Fibroblast of lung (primary cell): ENCODE measurements at regions not wholly inside any gene's neighbourhood (a gene's known extent, or its start where the extent isn't known, plus 50 kb on each side); places are given as distances from the start of the nearest gene placed in this dataset.

Experiments
- DNase-seq, 2 donors: peaks; one replicate each; pipeline versions ENCODE4 v3.0.0 to v3.0.0-alpha.2; 2010; ENCODE audit warnings: low read depth in 2 of 2
- H2AFZ ChIP-seq: 2 replicates; pipeline ENCODE4 v1.5.1; 2012; ENCODE audit warnings: low read length, control low read depth, inconsistent platforms
- H3K27ac ChIP-seq: 2 replicates; pipeline ENCODE4 v1.5.1; 2011; ENCODE audit warnings: low read length, control low read depth; ENCODE audit not compliant: insufficient read depth
- H3K27me3 ChIP-seq: 2 replicates; pipeline ENCODE4 v1.5.1; 2011; ENCODE audit warnings: mild to moderate bottlenecking, low read length; ENCODE audit not compliant: control insufficient read depth, insufficient read depth
- H3K36me3 ChIP-seq: 2 replicates; pipeline ENCODE4 v1.5.1; 2011; ENCODE audit warnings: low read length; ENCODE audit not compliant: control insufficient read depth, insufficient read depth
- H3K4me1 ChIP-seq: 2 replicates; pipeline ENCODE4 v1.5.1; 2011; ENCODE audit warnings: low read length; ENCODE audit not compliant: control insufficient read depth, insufficient read depth; ENCODE audit errors: extremely low read depth
- H3K4me2 ChIP-seq: 2 replicates; pipeline ENCODE4 v1.5.1; 2011; ENCODE audit warnings: low read length, control low read depth; ENCODE audit not compliant: insufficient read depth; ENCODE audit errors: extremely low read depth
- H3K4me3 ChIP-seq, 4 experiments: fragments of 200-600 bp in 1 of 4; sonication (generic) in 1 of 4; replicated peaks in 1 of 4; 2 replicates each; pipeline ENCODE4 v1.5.1; 2011 to 2016; ENCODE audit warnings: low read length in 4 of 4, low read depth in 3 of 4, mild to moderate bottlenecking in 3 of 4, control low read depth in 2 of 4, inconsistent platforms in 1 of 4, mixed read lengths in 1 of 4; ENCODE audit not compliant: insufficient read depth in 1 of 4; ENCODE audit errors: control extremely low read depth in 1 of 4
- H3K79me2 ChIP-seq: 2 replicates; pipeline ENCODE4 v1.5.1; 2012; ENCODE audit warnings: mild to moderate bottlenecking, low read length, inconsistent platforms; ENCODE audit not compliant: control insufficient read depth, insufficient read depth
- H3K9ac ChIP-seq: 2 replicates; pipeline ENCODE4 v1.5.1; 2011; ENCODE audit warnings: mild to moderate bottlenecking, low read length, control low read depth; ENCODE audit not compliant: insufficient read depth
- H3K9me3 ChIP-seq: 2 replicates; pipeline ENCODE4 v1.5.1; 2012; ENCODE audit warnings: low read depth, low read length; ENCODE audit not compliant: control insufficient read depth, insufficient read depth
- H4K20me1 ChIP-seq: 2 replicates; pipeline ENCODE4 v1.5.1; 2011; ENCODE audit warnings: low read length; ENCODE audit not compliant: control insufficient read depth, insufficient read depth; ENCODE audit errors: extremely low read depth
- EZH2 ChIP-seq: IDR thresholded peaks from 2 replicates; pipeline ENCODE4 v1.5.1; 2012; ENCODE audit warnings: low read length, control low read depth, mild to moderate bottlenecking; ENCODE audit errors: missing control alignments
- TF ChIP-seq, protein P1 (sequence below), 2 donors: IDR thresholded peaks in 1 of 2; conservative IDR thresholded peaks in 1 of 2; 1 replicate in 1 of 2; 2 replicates in 1 of 2; pipeline ENCODE4 v1.5.1; 2011 to 2012; ENCODE audit warnings: low read length in 2 of 2, control low read depth in 1 of 2, inconsistent platforms in 1 of 2, low read depth in 1 of 2, mild to moderate bottlenecking in 1 of 2

DNA sequence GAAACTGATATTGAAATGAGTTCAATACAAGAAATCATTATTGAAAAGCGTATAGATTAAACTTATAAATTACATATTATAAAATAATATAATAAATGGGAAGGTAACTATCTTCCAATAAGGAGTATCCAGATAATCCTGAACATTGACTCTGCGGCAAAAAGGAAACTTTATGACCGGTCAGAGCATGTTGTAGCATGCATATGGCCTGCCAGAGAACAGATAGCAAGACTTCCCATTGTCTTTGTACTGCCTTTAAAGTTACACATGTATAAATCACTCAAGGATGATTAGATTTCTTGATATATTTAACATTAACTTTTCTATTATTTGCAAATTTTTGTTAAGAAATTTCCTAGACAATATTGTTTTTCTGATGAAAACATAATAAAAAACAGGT is 56.2 kb upstream of the ETV1 start:
- H3K36me3 ChIP-seq, result no peaks in the 10 kb centered on the region
- H3K4me2 ChIP-seq, result no peak overlapping the region
- H3K9ac ChIP-seq, result no peak overlapping the region
- no peaks in the 10 kb centered on the region for H3K4me1 ChIP-seq
- H3K27ac ChIP-seq, result no peak overlapping the region
- H3K4me3 ChIP-seq, result no peak overlapping the region
- no peak overlapping the region for H2AFZ ChIP-seq
- H3K27me3 ChIP-seq, result no peaks in the 10 kb centered on the region
- TF ChIP-seq, protein P1, sequence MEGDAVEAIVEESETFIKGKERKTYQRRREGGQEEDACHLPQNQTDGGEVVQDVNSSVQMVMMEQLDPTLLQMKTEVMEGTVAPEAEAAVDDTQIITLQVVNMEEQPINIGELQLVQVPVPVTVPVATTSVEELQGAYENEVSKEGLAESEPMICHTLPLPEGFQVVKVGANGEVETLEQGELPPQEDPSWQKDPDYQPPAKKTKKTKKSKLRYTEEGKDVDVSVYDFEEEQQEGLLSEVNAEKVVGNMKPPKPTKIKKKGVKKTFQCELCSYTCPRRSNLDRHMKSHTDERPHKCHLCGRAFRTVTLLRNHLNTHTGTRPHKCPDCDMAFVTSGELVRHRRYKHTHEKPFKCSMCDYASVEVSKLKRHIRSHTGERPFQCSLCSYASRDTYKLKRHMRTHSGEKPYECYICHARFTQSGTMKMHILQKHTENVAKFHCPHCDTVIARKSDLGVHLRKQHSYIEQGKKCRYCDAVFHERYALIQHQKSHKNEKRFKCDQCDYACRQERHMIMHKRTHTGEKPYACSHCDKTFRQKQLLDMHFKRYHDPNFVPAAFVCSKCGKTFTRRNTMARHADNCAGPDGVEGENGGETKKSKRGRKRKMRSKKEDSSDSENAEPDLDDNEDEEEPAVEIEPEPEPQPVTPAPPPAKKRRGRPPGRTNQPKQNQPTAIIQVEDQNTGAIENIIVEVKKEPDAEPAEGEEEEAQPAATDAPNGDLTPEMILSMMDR (conservative IDR thresholded peaks at IDR 0.05 in 1 of 2, IDR thresholded peaks at IDR 0.05 in 1 of 2; ENCODE audit: low read depth in 1 of 2, low read length in 2 of 2), result no peak
- TF ChIP-seq EZH2, result no peak
- no peak for DNase-seq
- H3K9me3 ChIP-seq, result no peaks in the 10 kb centered on the region
- H4K20me1 ChIP-seq, result no peaks in the 10 kb centered on the region
- no peaks in the 10 kb centered on the region for H3K79me2 ChIP-seq

DNA sequence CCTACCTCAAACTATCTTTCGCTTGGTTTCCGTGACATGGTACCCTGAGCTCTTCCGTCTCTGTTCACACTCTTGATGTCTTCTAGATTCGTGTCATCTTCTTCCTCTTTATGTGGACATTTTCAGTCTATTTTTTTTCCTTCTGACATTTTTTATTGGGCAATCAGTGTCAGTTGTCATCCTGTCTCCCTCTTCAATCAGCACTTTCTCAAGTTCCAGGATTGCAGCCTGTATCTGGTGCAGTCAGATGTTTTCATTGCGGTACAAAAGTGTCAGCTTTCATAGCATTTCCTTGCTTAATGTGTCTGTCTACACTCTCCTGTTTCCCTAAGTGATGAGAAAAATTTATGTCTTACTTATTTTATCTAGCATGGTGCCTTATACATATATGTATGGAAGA is 51.1 kb upstream of the ETV1 start:
- Histone ChIP-seq H4K20me1 (no peaks in the 10 kb centered on the region), H3K9me3 (no peaks in the 10 kb centered on the region), H3K4me3 (no peak overlapping the region), H3K27ac (no peak overlapping the region), H2AFZ (no peak overlapping the region), H3K27me3 (no peaks in the 10 kb centered on the region), H3K4me2 (no peak overlapping the region), H3K9ac (no peak overlapping the region), H3K79me2 (no peaks in the 10 kb centered on the region), H3K4me1 (no peaks in the 10 kb centered on the region), H3K36me3 (no peaks in the 10 kb centered on the region)
- DNase-seq, result no peak
- TF ChIP-seq, protein P1 (conservative IDR thresholded peaks at IDR 0.05 in 1 of 2, IDR thresholded peaks at IDR 0.05 in 1 of 2; ENCODE audit: low read depth in 1 of 2, low read length in 2 of 2), result no peak
- TF ChIP-seq EZH2, result no peak
